ENCODE measurements at regions not wholly inside any gene's neighbourhood (a gene's known extent, or its start where the extent isn't known, plus 50 kb on each side); places are given as distances from the start of the nearest gene placed in this dataset.
"Not testable (repeated sequence)": the region's sequence is repeated elsewhere in the genome, so short reads cannot be mapped to it uniquely, and the experiment has no call there.

DNA sequence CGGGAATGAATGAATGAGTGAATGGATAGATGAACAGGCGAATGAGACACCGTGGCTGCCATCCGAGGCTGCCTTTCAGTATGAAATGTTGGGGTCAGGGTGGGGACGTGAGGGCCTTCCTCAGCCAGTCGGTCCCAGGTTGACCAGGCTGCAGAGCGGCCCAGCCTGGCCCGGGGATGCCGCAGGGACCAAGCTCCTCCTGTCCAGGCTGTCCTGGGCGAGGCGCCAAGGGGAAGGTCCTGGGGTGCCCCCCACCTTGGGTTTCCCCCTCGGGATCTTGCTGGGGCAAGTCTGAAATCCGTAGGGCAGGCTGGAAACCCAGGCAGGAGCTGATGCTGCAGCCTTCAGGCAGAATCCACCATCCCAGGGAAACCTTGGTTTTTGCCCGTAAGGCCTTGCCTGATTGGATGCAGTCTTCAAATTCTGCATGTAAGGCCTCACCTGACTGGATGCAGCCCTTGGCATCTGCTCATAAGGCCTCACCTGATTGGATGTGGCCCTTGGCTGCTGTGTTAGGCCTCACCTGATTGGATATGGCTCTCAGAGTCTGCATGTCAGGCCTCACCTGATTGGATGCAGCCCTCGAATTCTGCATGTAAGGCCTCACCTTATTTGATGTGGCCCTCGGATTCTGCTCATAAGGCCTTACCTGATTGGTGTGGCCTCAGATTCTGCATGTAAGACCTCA lies 61.7 kb upstream of the ZNF469 start:
- DNase-seq (ENCODE audit: low read depth in 3 of 3) = no peak

DNA sequence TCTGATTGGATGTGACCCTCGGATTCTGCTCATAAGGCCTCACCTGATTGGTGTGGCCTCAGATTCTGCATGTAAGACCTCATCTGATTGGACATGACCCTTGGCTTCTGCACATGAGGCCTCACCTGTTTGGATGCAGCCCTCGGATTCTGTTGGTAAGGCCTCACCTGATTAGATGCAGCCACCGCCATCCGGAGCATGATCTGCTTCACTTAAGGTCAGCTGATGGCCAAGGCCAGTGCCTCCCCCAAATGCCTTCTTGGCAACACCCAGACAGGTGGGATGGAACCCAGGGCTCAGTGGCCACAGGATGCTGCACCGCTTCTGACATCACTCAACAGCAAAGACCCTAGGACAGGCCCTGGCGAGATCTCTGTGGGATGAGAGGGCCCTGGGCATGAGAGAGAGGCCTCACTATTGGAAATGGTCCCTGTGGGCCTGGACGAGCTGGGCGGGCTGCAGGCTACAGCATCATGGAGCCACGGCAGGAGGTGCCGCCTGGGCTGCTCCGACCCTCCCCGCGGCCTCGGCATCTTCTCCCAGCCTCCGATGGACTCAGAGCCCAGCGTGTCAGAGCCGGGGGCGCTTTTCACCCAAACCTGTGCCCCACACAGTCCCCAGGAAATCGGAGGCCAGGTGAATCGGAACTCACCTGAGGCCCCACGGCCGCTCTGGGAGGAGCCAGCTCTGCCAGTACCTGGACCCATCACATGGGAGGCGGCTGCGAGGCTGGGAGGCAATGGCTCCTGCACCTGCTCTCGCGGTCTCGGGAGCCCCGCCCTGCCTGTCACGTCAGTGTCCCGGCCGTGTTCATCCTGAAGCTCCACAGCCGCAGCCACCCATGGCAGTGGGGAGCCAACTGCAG lies 60.9 kb upstream of the ZNF469 start:
- DNase-seq (ENCODE audit: low read depth in 3 of 3) = no peak

- no peak for DNase-seq (ENCODE audit: low read depth in 3 of 3)
These were observed 60.2 kb upstream of the ZNF469 start for GRCh38 chr16:88322500-88322970.

GRCh38 chr16:88323041-88323440 lies 59.7 kb upstream of the ZNF469 start:
- no peak for DNase-seq (ENCODE audit: low read depth in 3 of 3)

GRCh38 chr16:88323546-88324330 lies 59.0 kb upstream of the ZNF469 start:
- no peak for DNase-seq (ENCODE audit: low read depth in 3 of 3)

GRCh38 chr16:88325087-88325750 lies 57.5 kb upstream of the ZNF469 start:
- no peak for DNase-seq (ENCODE audit: low read depth in 3 of 3)

GRCh38 chr16:88325976-88326375 lies 56.8 kb upstream of the ZNF469 start:
- DNase-seq (ENCODE audit: low read depth in 3 of 3) = no peak

GRCh38 chr16:88326611-88327485 lies 55.9 kb upstream of the ZNF469 start:
- DNase-seq (ENCODE audit: low read depth in 3 of 3) = no peak

GRCh38 chr16:88327561-88328312 lies 55.0 kb upstream of the ZNF469 start:
- no peak for DNase-seq (ENCODE audit: low read depth in 3 of 3)

DNA sequence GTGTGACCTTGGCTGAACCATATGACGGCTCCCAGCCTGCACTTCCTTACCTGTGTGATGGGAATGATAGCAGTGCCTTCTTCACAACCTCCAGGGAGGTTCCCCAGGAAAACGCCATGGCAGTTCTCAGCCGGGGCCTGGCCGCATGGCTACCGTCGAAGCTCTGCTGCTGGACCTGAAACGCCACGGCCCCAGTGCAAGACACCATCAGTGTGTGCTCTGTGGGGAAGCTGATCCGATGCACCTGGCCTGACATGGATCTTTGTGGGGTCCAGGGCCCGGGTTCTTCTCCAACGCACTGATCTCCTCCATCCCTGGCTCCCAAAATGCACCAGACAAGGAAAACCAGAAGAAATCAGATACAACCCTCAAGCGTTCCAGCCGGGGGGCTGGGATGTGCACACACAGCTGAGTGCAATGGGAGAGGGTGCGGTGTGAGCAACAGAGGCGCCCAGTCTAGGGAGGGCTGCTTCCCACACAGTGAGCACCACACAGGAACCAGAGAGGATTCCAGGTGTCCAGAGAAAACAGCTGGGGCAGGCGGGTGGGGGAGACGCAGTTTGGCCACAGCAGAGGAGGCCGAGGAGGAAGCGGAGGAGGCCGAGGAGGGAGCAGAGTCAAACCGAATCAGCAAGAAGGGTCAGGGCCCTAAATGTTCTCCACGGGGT lies 54.3 kb upstream of the ZNF469 start:
- DNase-seq (ENCODE audit: low read depth in 3 of 3) = no peak

GRCh38 chr16:88329726-88330700 lies 52.7 kb upstream of the ZNF469 start:
- DNase-seq (ENCODE audit: low read depth in 3 of 3) = no peak

DNA sequence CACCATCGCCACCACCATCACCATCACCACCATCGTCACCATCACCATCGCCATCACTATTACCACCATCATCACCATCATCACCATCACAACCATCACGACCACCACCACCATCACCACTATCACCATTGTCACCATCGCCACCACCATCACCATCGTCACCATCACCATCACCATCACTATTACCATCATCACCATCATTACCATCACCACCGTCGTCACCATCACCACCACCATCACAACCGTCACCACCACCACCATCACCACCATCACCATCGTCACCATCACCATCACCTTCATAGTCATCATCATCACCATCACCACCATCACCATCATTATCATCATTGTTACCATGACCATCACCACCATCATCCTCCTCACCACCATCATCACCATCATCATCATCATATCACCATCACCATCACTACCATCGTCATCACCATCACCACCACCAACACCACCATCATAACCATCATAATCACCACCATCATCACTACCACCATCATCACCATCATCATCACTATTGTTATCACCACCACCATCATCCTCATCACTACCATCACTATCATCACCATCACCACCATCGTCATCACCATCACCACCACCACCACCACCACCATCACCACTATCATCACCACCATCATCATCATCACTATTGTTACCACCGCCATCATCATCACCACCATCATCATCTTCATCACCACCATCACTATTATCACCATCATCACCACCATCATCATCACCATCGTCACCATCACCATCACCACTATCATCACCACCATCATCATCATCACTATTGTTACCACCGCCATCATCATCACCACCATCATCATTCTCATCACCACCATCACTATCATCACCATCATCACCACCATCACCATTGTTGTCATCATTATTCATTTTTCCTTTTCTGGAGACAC lies 51.5 kb upstream of the ZNF469 start:
- no peak for DNase-seq (ENCODE audit: low read depth in 3 of 3)

GRCh38 chr16:88331989-88332920 lies 50.5 kb upstream of the ZNF469 start:
- no peak for DNase-seq (ENCODE audit: low read depth in 3 of 3)

- not testable (repeated sequence) for DNase-seq (ENCODE audit: low read depth in 3 of 3)
These were observed 49.6 kb upstream of the ZNF469 start for GRCh38 chr16:88332921-88333825.

Data from stimulated activated CD4-positive, alpha-beta T cell treated with anti-CD3 and anti-CD28 coated beads, TNF-alpha, amount 100 ng/mL, for 4 hours (primary cell).